GM23338 (cell line): ENCODE measurements at regions not wholly inside any gene's neighbourhood (a gene's known extent, or its start where the extent isn't known, plus 50 kb on each side); places are given as distances from the start of the nearest gene placed in this dataset.

Experiments
- ATAC-seq: fragments of 200-7000 bp; cut with Tn5 transposase; 3 replicates; pipeline ENCODE4 v1.9.1; 2020
- DNase-seq: peaks from one replicate; pipeline ENCODE4 v3.0.0-alpha.2; 2015; ENCODE audit warnings: low spot score
- H2AFZ ChIP-seq: fragments of 200-600 bp; sonication (generic); 2 replicates; pipeline ENCODE4 v1.8.0; 2016; ENCODE audit warnings: antibody characterized with exemption, mild to moderate bottlenecking, moderate library complexity
- H3F3A ChIP-seq: fragments of 200-600 bp; sonication (generic); replicated peaks from 2 replicates; pipeline ENCODE4 v1.8.0; 2017; ENCODE audit warnings: antibody characterized with exemption, mixed run types, low read depth
- H3K27ac ChIP-seq: fragments of 200-600 bp; sonication (generic); 2 replicates; pipeline ENCODE4 v1.6.1; 2016; ENCODE audit warnings: low read depth
- H3K27me3 ChIP-seq: fragments of 200-600 bp; sonication (generic); 2 replicates; pipeline ENCODE4 v1.8.0; 2016; ENCODE audit warnings: mild to moderate bottlenecking, mixed run types, moderate library complexity; ENCODE audit not compliant: insufficient read depth
- H3K36me3 ChIP-seq: fragments of 200-600 bp; sonication (generic); 2 replicates; pipeline ENCODE4 v1.8.0; 2016; ENCODE audit warnings: mild to moderate bottlenecking; ENCODE audit not compliant: insufficient read depth
- H3K4me1 ChIP-seq: fragments of 200-600 bp; sonication (generic); 2 replicates; pipeline ENCODE4 v1.8.0; 2016; ENCODE audit warnings: mild to moderate bottlenecking, moderate library complexity; ENCODE audit not compliant: insufficient read depth
- H3K4me2 ChIP-seq: fragments of 200-600 bp; sonication (generic); 2 replicates; pipeline ENCODE4 v1.7.1; 2017; ENCODE audit warnings: mixed run types
- H3K4me3 ChIP-seq: fragments of 200-600 bp; sonication (generic); 2 replicates; pipeline ENCODE4 v1.6.1; 2016; ENCODE audit warnings: mixed run types
- H3K79me2 ChIP-seq: fragments of 200-600 bp; sonication (generic); replicated peaks from 2 replicates; pipeline ENCODE4 v1.8.0; 2017; ENCODE audit warnings: mild to moderate bottlenecking; ENCODE audit not compliant: insufficient read depth
- H3K9me2 ChIP-seq: fragments of 200-600 bp; sonication (generic); 2 replicates; pipeline ENCODE4 v1.8.0; 2017; ENCODE audit not compliant: insufficient read depth
- H4K20me1 ChIP-seq: fragments of 200-600 bp; sonication (generic); replicated peaks from 2 replicates; pipeline ENCODE4 v1.8.0; 2017; ENCODE audit warnings: mild to moderate bottlenecking; ENCODE audit not compliant: insufficient read depth
- H3K27ac Mint-ChIP-seq: 2 replicates; pipeline ENCODE4 v1.8.0; 2020; ENCODE audit warnings: inconsistent platforms, mild to moderate bottlenecking, moderate library complexity, mixed read lengths
- H3K27me3 Mint-ChIP-seq: 3 replicates; pipeline ENCODE4 v1.8.0; 2022; ENCODE audit warnings: low read depth, mild to moderate bottlenecking, moderate library complexity, mixed read lengths, inconsistent platforms; ENCODE audit not compliant: insufficient read depth, poor library complexity
- H3K36me3 Mint-ChIP-seq: 3 replicates; pipeline ENCODE4 v1.8.0; 2021; ENCODE audit warnings: low read depth, mild to moderate bottlenecking, inconsistent platforms, moderate library complexity, mixed read lengths
- H3K4me1 Mint-ChIP-seq: 3 replicates; pipeline ENCODE4 v1.8.0; 2020; ENCODE audit warnings: mild to moderate bottlenecking, inconsistent platforms, mixed read lengths
- H3K4me3 Mint-ChIP-seq: 3 replicates; pipeline ENCODE4 v1.8.0; 2021; ENCODE audit warnings: moderate library complexity, mild to moderate bottlenecking, inconsistent platforms, mixed read lengths
- H3K9me3 Mint-ChIP-seq: 3 replicates; pipeline ENCODE4 v1.8.0; 2020; ENCODE audit warnings: moderate library complexity, mild to moderate bottlenecking, inconsistent platforms, mixed read lengths
- JUNB ChIP-seq: IDR thresholded peaks from one replicate; pipeline ENCODE4 v1.6.1; 2016; ENCODE audit warnings: antibody characterized with exemption; ENCODE audit not compliant: unreplicated experiment
- POLR2AphosphoS5 ChIP-seq: IDR thresholded peaks from 2 replicates; pipeline ENCODE4 v1.6.1; 2016; ENCODE audit warnings: antibody characterized with exemption, low read depth
- ZNF114 ChIP-seq: fragments of 250-450 bp; sonication (Bioruptor Pico); IDR thresholded peaks from 2 replicates; pipeline ENCODE4 v1.5.0; 2020; ENCODE audit warnings: mild to moderate bottlenecking, moderate library complexity
- ZNF331 ChIP-seq: fragments of 250-450 bp; sonication (Bioruptor Pico); IDR thresholded peaks from 2 replicates; pipeline ENCODE4 v1.5.0; 2020; ENCODE audit warnings: low read depth, mild to moderate bottlenecking, moderate library complexity
- TF ChIP-seq, protein P1 (sequence below): fragments of 250-450 bp; sonication (Bioruptor Pico); IDR thresholded peaks from 2 replicates; pipeline ENCODE4 v1.5.0; 2020; ENCODE audit warnings: mild to moderate bottlenecking, moderate library complexity
- TF ChIP-seq, protein P2 (sequence below): IDR thresholded peaks from one replicate; pipeline ENCODE4 v1.6.1; 2018; ENCODE audit warnings: antibody characterized with exemption; ENCODE audit not compliant: unreplicated experiment

DNA sequence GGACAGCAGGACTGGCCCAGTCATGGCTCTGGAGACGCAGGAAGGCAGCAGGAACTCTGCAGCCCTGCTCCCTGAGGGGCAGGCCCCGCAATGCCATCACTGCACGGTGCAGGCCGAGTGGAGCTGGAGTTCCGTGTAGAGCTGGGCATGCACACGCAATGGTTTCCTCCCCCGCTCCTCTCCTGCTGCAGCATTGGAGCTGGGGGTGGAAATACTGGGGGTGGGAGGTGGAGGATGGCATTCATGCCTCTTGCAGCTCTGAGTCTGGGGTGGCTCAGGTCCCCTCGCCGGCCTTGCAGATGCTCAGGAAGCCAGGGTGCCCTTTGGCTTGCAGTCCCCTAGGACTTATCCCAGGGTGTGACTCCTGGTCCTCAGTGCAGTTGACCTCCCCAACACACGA is 78.3 kb upstream of the ASB18 start:
- Histone ChIP-seq H3K4me2 (no peak overlapping the region), H3K4me1 (peaks cover 4% of the 10 kb centered on the region; the same call in 1 of the 2 replicates), H4K20me1 (no peaks in the 10 kb centered on the region), H2AFZ (no peak overlapping the region), H3K27me3 (no peaks in the 10 kb centered on the region), H3K36me3 (no peaks in the 10 kb centered on the region), H3K4me3 (no peak overlapping the region), H3F3A (no peaks in the 10 kb centered on the region), H3K9me2 (no peaks in the 10 kb centered on the region), H3K79me2 (no peaks in the 10 kb centered on the region), H3K27ac (no peak overlapping the region)
- peaks cover 19% of the 10 kb centered on the region for H3K27me3 Mint-ChIP-seq
- DNase-seq: no peak
- ATAC-seq: no peak
- H3K27ac Mint-ChIP-seq: no peak overlapping the region
- TF ChIP-seq POLR2AphosphoS5: no peak
- TF ChIP-seq ZNF331 (CRISPR knock-in tag): no peak
- no peak for TF ChIP-seq JUNB
- TF ChIP-seq, protein P1, sequence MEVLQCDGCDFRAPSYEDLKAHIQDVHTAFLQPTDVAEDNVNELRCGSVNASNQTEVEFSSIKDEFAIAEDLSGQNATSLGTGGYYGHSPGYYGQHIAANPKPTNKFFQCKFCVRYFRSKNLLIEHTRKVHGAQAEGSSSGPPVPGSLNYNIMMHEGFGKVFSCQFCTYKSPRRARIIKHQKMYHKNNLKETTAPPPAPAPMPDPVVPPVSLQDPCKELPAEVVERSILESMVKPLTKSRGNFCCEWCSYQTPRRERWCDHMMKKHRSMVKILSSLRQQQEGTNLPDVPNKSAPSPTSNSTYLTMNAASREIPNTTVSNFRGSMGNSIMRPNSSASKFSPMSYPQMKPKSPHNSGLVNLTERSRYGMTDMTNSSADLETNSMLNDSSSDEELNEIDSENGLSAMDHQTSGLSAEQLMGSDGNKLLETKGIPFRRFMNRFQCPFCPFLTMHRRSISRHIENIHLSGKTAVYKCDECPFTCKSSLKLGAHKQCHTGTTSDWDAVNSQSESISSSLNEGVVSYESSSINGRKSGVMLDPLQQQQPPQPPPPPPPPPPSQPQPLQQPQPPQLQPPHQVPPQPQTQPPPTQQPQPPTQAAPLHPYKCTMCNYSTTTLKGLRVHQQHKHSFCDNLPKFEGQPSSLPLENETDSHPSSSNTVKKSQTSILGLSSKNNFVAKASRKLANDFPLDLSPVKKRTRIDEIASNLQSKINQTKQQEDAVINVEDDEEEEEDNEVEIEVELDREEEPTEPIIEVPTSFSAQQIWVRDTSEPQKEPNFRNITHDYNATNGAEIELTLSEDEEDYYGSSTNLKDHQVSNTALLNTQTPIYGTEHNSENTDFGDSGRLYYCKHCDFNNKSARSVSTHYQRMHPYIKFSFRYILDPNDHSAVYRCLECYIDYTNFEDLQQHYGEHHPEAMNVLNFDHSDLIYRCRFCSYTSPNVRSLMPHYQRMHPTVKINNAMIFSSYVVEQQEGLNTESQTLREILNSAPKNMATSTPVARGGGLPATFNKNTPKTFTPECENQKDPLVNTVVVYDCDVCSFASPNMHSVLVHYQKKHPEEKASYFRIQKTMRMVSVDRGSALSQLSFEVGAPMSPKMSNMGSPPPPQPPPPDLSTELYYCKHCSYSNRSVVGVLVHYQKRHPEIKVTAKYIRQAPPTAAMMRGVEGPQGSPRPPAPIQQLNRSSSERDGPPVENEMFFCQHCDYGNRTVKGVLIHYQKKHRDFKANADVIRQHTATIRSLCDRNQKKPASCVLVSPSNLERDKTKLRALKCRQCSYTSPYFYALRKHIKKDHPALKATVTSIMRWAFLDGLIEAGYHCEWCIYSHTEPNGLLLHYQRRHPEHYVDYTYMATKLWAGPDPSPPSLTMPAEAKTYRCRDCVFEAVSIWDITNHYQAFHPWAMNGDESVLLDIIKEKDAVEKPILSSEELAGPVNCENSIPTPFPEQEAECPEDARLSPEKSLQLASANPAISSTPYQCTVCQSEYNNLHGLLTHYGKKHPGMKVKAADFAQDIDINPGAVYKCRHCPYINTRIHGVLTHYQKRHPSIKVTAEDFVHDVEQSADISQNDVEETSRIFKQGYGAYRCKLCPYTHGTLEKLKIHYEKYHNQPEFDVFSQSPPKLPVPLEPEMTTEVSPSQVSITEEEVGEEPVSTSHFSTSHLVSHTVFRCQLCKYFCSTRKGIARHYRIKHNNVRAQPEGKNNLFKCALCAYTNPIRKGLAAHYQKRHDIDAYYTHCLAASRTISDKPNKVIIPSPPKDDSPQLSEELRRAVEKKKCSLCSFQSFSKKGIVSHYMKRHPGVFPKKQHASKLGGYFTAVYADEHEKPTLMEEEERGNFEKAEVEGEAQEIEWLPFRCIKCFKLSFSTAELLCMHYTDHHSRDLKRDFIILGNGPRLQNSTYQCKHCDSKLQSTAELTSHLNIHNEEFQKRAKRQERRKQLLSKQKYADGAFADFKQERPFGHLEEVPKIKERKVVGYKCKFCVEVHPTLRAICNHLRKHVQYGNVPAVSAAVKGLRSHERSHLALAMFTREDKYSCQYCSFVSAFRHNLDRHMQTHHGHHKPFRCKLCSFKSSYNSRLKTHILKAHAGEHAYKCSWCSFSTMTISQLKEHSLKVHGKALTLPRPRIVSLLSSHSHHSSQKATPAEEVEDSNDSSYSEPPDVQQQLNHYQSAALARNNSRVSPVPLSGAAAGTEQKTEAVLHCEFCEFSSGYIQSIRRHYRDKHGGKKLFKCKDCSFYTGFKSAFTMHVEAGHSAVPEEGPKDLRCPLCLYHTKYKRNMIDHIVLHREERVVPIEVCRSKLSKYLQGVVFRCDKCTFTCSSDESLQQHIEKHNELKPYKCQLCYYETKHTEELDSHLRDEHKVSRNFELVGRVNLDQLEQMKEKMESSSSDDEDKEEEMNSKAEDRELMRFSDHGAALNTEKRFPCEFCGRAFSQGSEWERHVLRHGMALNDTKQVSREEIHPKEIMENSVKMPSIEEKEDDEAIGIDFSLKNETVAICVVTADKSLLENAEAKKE: no peak
- TF ChIP-seq, protein P2, sequence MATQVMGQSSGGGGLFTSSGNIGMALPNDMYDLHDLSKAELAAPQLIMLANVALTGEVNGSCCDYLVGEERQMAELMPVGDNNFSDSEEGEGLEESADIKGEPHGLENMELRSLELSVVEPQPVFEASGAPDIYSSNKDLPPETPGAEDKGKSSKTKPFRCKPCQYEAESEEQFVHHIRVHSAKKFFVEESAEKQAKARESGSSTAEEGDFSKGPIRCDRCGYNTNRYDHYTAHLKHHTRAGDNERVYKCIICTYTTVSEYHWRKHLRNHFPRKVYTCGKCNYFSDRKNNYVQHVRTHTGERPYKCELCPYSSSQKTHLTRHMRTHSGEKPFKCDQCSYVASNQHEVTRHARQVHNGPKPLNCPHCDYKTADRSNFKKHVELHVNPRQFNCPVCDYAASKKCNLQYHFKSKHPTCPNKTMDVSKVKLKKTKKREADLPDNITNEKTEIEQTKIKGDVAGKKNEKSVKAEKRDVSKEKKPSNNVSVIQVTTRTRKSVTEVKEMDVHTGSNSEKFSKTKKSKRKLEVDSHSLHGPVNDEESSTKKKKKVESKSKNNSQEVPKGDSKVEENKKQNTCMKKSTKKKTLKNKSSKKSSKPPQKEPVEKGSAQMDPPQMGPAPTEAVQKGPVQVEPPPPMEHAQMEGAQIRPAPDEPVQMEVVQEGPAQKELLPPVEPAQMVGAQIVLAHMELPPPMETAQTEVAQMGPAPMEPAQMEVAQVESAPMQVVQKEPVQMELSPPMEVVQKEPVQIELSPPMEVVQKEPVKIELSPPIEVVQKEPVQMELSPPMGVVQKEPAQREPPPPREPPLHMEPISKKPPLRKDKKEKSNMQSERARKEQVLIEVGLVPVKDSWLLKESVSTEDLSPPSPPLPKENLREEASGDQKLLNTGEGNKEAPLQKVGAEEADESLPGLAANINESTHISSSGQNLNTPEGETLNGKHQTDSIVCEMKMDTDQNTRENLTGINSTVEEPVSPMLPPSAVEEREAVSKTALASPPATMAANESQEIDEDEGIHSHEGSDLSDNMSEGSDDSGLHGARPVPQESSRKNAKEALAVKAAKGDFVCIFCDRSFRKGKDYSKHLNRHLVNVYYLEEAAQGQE: no peak
- no peak for TF ChIP-seq ZNF114 (CRISPR knock-in tag)
- no peak overlapping the region for H3K4me3 Mint-ChIP-seq
- H3K36me3 Mint-ChIP-seq: peaks cover 7% of the 10 kb centered on the region; the same call in 1 of the 3 replicates
- H3K9me3 Mint-ChIP-seq: peaks cover 4% of the 10 kb centered on the region; the same call in 1 of the 3 replicates
- H3K4me1 Mint-ChIP-seq: peaks cover 21% of the 10 kb centered on the region
